NCI-H2107 treated with DMSO at 0.1 percent for 48 hours (cell line): ENCODE measurements at regions not wholly inside any gene's neighbourhood (a gene's known extent, or its start where the extent isn't known, plus 50 kb on each side); places are given as distances from the start of the nearest gene placed in this dataset.

Experiments
- DNase-seq: peaks from one replicate; lab custom pipeline; 2025; ENCODE audit not compliant: unreplicated experiment; lab: John Stamatoyannopoulos, UW

DNA sequence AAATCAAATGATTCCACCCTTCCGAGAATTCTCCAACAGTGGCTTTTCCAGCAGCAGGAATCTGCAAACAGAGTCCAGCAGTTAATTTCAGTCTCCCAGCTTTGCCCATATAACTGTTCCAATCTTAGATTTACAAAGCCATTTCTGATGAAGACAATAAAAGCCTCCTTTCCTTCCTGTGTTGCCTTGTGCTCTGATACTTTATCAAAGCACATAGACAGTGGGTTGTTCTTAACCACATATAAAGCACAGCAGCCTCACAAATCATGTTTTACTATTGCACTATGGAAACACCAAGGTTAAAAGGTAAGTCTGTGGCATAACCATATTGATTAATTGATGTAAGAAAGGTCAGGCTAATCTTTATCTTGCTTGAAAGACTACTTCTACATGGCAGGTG lies 89.8 kb upstream of the MMADHC start:
- no peak for DNase-seq

GRCh38 chr2:149670086-149670485 lies 82.5 kb upstream of the MMADHC start:
- DNase-seq: no peak

GRCh38 chr2:149666809-149667320 lies 79.3 kb upstream of the MMADHC start:
- no peak for DNase-seq

DNA sequence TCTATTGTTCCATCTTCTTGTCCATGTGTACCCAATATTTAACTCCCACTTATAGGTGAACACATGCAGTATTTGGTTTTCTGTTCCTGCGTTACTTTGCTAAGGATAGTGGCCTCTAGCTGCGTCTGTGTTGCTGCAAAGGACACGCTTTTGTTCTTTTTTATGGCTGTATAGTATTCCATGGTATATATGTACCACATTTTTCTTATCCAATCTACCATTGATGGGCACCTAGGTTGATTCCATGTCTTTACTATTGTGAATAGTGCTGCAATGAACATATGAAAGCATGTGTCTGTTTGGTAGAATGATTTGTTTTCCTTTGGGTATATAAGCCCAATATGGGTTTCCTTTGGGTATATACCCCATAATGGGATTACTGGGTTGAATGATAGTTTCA lies 77.3 kb upstream of the MMADHC start:
- DNase-seq: no peak

- DNase-seq: no peak
Observed at GRCh38 chr2:149662556-149662955, 75.0 kb upstream of the MMADHC start.

- no peak for DNase-seq
Observed at GRCh38 chr2:149661844-149662243, 74.3 kb upstream of the MMADHC start.

DNA sequence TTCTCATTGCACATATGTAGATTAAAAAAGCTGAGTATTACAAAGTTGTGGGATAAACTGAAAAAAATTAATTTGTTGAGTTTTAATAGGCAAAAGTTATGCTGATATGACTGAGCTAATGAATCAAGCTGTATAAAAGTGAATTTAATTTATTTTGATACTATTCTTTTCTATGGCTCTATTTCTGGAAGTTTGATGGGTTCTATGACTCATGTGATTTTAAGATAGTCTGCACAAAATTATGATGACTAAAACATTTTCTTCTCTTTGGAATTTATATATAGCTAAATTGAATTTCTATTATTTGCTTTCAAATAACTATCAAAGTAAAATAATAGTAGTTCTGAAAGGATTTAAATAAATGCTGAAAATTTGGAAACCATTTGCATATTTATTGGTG lies 71.0 kb upstream of the MMADHC start:
- no peak for DNase-seq

- DNase-seq: peak; percentile 11
Observed at GRCh38 chr2:149657401-149658040, 69.9 kb upstream of the MMADHC start.

- no peak for DNase-seq
Observed at GRCh38 chr2:149656996-149657395, 69.4 kb upstream of the MMADHC start.

DNA sequence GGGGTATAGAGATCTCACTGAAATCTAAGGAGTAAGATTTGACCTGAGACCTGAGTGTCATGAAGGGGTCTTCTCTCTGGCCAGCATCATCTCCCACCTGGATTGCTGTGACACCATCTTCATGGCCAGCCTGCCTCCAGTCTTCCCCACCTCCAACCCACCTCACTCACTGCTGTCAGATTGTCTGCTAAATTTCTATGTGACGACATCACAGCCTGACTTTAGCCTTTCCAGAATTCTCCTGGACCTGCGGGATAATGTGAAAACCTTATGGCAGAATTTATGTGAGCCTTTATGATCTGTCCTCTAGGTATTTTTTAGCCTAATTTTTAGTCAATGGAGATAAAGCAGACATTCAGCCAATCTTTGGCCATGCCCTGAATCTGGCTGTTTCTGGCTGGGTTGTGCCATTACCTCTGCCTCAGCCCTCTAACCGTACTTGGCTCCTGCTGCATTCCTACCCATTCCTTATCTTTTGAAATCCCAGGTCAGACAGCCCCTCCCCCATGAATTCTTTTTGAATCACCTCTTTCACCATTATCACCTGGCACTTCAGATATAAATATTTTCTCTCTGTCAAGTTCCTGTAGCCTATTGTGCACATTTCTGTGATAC lies 66.4 kb upstream of the MMADHC start:
- no peak for DNase-seq

DNA sequence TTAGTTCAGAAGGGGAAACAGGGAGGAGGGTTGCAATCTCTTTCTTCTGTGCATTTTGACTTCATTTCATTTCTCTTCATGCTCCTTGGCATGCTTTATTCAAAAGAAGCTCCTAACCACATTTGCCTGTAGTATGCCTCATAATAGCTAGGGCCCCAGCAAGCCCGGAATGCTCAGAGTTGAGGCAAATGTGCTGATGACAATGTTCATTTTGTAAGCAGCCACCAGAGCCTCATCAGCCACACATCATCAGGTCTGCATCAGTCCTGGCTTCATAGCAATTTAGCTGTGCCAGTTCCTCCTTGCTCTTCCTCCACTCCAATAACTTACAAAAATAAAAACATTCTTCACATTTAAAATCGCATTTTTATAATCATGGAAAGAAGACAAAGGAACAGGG lies 65.4 kb upstream of the MMADHC start:
- no peak for DNase-seq

DNA sequence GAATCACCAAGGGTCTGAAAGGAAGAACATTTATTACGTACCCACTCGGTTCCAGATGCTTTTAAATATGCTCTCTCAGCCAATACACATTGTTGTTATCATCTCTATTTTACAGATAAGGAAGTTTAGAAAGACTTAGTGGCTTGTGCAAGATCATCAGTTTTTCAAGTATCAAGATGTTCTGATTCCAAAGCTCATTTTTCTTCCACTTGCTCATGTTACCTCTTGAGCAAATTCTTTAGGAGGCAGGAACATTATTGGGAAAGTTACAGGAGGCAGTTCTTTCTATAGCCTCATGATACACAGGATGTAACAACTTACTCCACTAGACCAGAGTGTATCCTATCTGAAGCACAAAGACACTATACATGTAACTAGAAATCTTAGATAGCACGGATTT lies 65.0 kb upstream of the MMADHC start:
- DNase-seq: no peak

DNA sequence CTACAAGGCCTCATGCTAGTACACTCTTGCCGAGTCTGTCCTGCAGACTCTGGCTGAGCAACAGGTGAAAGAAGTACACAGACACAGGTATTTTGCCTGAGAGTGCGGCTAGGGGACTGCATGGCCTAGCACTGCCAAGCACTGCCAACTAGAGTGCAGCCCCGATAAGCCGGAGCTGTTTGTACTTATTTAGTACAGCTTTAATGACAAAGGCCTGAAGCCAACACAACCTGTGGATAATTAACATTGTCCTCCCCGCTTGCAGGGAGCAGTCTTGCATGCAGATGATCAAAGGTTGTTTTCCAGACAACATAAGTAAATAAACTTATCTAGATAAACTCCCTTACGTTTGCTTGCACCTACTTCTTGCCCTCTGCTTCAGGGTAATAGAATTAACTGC lies 63.7 kb upstream of the MMADHC start:
- no peak for DNase-seq

GRCh38 chr2:149650006-149650405 lies 62.4 kb upstream of the MMADHC start:
- no peak for DNase-seq

GRCh38 chr2:149648282-149649030 lies 60.9 kb upstream of the MMADHC start:
- DNase-seq: no peak

GRCh38 chr2:149645391-149645790 lies 57.8 kb upstream of the MMADHC start:
- DNase-seq: no peak
